ENCODE measurements at regions not wholly inside any gene's neighbourhood (a gene's known extent, or its start where the extent isn't known, plus 50 kb on each side); places are given as distances from the start of the nearest gene placed in this dataset.

DNA sequence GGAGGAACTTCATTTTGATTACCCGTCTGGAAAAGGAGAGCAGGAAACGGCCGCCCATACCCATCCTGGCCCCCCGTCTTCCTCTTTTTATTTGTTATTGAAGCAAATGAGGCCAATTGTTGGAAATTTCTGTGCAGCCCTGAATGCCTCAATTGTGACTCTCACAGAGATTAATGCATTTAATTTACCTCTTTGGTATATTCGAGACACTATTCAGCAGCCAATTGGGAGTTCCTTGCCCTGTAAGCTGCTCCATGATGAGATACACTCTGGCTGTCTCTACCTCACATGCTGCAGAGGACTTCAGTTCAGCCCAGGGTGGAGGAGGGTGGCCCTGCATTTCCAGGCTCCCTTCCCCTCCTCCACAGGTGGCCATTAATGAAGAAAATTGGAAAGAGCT, 60.6 kb upstream of the NTM start (continued):
- TF ChIP-seq, protein P1, sequence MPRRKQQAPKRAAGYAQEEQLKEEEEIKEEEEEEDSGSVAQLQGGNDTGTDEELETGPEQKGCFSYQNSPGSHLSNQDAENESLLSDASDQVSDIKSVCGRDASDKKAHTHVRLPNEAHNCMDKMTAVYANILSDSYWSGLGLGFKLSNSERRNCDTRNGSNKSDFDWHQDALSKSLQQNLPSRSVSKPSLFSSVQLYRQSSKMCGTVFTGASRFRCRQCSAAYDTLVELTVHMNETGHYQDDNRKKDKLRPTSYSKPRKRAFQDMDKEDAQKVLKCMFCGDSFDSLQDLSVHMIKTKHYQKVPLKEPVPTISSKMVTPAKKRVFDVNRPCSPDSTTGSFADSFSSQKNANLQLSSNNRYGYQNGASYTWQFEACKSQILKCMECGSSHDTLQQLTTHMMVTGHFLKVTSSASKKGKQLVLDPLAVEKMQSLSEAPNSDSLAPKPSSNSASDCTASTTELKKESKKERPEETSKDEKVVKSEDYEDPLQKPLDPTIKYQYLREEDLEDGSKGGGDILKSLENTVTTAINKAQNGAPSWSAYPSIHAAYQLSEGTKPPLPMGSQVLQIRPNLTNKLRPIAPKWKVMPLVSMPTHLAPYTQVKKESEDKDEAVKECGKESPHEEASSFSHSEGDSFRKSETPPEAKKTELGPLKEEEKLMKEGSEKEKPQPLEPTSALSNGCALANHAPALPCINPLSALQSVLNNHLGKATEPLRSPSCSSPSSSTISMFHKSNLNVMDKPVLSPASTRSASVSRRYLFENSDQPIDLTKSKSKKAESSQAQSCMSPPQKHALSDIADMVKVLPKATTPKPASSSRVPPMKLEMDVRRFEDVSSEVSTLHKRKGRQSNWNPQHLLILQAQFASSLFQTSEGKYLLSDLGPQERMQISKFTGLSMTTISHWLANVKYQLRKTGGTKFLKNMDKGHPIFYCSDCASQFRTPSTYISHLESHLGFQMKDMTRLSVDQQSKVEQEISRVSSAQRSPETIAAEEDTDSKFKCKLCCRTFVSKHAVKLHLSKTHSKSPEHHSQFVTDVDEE (CRISPR knock-in tag; IDR thresholded peaks at IDR 0.05) = no peak
- TF ChIP-seq RARB (CRISPR knock-in tag; IDR thresholded peaks at IDR 0.05) = no peak
- TF ChIP-seq ZNF565 (CRISPR knock-in tag; conservative IDR thresholded peaks at IDR 0.05; ENCODE audit: low read depth) = no peak
- TF ChIP-seq TCF4 (CRISPR knock-in tag; IDR thresholded peaks at IDR 0.05; ENCODE audit: borderline replicate concordance) = no peak

DNA sequence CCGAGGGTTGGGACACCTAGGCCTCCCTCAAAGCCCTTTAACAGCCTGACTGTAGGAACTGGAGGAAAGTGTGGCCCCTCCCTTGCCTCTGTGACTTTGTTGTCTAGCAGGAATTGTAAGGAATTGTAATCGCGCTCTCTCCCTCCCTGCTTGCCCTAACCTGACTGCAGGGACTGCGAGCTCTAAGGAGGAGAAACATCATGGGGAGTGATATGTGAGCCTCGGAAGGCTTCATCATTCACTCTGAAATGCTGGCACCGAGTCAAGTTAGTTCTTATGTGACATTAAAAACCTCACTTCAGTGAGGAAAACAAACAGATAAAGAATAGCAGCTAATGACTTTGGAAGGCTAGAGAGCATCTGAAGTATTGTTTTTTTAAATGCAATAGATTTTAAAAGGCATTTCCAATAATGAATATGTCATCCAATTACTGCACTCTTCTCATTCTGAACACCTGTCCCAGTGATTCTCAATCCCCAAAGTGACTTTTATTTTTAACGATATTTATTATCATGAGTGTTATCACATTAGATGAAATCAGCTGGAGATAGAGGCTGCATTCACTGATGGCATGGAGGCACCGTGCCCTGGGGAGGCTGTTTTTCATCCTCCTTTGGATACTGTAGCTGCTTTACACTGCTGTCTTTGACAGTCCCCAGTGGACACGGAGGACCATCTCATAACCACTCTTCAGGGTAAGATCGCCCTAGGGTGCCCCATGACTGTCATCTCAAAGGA, 58.5 kb upstream of the NTM start:
- no peak for TF ChIP-seq CSDC2 (CRISPR knock-in tag; IDR thresholded peaks at IDR 0.05)
- no peak for TF ChIP-seq TOX (CRISPR knock-in tag; IDR thresholded peaks at IDR 0.05; ENCODE audit: borderline replicate concordance)
- no peak for TF ChIP-seq ZNF8 (CRISPR knock-in tag; IDR thresholded peaks at IDR 0.05)
- no peak for TF ChIP-seq ZFP3 (CRISPR knock-in tag; IDR thresholded peaks at IDR 0.05)
- TF ChIP-seq GLIS3 (CRISPR knock-in tag; IDR thresholded peaks at IDR 0.05) = no peak
- TF ChIP-seq ZC3H10 (CRISPR knock-in tag; IDR thresholded peaks at IDR 0.05) = no peak
- no peak for TF ChIP-seq ARNTL (CRISPR knock-in tag; IDR thresholded peaks at IDR 0.05; ENCODE audit: borderline replicate concordance, low read depth)
- TF ChIP-seq BACH2 (CRISPR knock-in tag; IDR thresholded peaks at IDR 0.05; ENCODE audit: borderline replicate concordance) = no peak
- TF ChIP-seq ESRRG (CRISPR knock-in tag; IDR thresholded peaks at IDR 0.05) = no peak
- no peak for TF ChIP-seq PPARA (CRISPR knock-in tag; IDR thresholded peaks at IDR 0.05; ENCODE audit: borderline replicate concordance)
- TF ChIP-seq, protein P1 (CRISPR knock-in tag; IDR thresholded peaks at IDR 0.05) = no peak
- no peak for TF ChIP-seq ZNF565 (CRISPR knock-in tag; conservative IDR thresholded peaks at IDR 0.05; ENCODE audit: low read depth)
- no peak for TF ChIP-seq ZNF70 (CRISPR knock-in tag; IDR thresholded peaks at IDR 0.05)
- ATAC-seq = no peak

All from SK-N-SH treated with all-trans-retinoic acid at 6 μM for 48 hours (cell line).